ENCODE measurements at regions not wholly inside any gene's neighbourhood (a gene's known extent, or its start where the extent isn't known, plus 50 kb on each side); places are given as distances from the start of the nearest gene placed in this dataset.

DNA sequence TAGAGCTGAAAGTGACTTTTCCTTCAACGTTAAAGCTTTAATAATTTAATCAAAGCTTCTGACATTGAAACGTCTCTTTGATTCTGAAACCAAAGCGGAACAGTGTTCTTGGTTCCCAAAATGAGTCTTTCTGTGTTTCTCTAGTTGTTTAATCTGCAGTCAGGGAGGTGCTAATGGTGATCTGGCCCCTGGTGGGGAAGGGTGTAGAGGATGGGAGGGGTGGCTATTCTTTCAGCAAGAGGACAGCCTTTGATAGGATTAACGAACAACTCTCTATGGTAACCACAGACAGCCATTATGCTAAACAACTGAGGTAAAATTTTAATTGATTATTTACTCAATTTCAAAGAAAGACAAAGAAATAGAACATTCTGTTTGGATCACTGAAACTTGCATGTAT, 79.9 kb upstream of the CADPS start:
- H3K27me3 ChIP-seq (ENCODE audit: control insufficient read depth, insufficient read depth, low read length): no peaks in the 10 kb centered on the region; the same call in 1 of the 2 replicates
- DNase-seq: peak; percentile 25
- H3K36me3 ChIP-seq (replicated peaks; ENCODE audit: control insufficient read depth, insufficient read depth, low read length): no peaks in the 10 kb centered on the region
- no peak overlapping the region for H3K4me3 ChIP-seq (ENCODE audit: insufficient read depth, low read depth, low read length)

DNA sequence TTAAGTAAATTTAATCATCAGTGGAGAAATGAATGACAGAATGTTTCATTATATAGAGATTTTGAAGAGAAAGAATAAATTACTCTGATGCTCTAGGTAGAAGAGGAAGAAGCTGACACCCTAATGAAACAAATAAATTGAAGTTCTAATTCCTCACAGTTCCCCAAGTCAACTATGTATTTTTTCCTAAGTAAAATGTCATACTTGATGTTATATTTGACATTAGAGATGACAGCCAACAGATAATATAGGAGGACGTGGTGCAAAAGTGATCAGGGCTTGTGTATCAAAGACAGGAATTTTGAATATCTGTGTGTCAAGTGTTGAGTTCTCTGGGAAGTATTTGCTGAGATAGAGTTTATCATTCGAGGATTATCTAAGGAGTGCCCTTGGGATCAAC, 81.2 kb upstream of the CADPS start:
- no peaks in the 10 kb centered on the region for H3K36me3 ChIP-seq (replicated peaks; ENCODE audit: control insufficient read depth, insufficient read depth, low read length)
- no peak overlapping the region for H3K4me3 ChIP-seq (ENCODE audit: insufficient read depth, low read depth, low read length)
- H3K27me3 ChIP-seq (ENCODE audit: control insufficient read depth, insufficient read depth, low read length): no peaks in the 10 kb centered on the region; the same call in 1 of the 2 replicates
- DNase-seq: no peak

GRCh38 chr3:62961874-62962556, 86.8 kb upstream of the CADPS start:
- H3K36me3 ChIP-seq (replicated peaks; ENCODE audit: control insufficient read depth, insufficient read depth, low read length): no peaks in the 10 kb centered on the region
- no peaks in the 10 kb centered on the region for H3K27me3 ChIP-seq (ENCODE audit: control insufficient read depth, insufficient read depth, low read length)
- no peak overlapping the region for H3K4me3 ChIP-seq (ENCODE audit: insufficient read depth, low read depth, low read length)

DNA sequence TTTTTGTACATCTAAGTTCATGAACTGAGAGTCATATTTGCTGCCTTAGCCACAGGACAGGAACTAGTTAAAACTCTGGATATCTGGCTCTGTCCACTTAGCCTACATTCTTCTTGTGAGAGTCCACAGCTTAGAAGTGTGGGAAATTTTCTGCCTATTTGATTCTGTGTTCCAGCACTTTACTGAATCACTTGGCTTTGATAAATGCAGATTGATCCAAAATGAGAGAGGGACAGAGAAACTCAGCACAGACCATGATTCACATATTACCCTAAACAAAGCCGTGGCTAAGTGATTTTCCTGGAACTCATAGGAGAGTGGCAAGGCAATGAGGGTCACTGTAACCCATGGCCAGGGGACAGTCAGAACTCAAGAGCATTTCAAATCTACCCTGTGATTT, 87.5 kb upstream of the CADPS start:
- Histone ChIP-seq H3K27me3 (ENCODE audit: control insufficient read depth, insufficient read depth, low read length) (no peaks in the 10 kb centered on the region), H3K36me3 (replicated peaks; ENCODE audit: control insufficient read depth, insufficient read depth, low read length) (no peaks in the 10 kb centered on the region), H3K4me3 (ENCODE audit: insufficient read depth, low read depth, low read length) (no peak overlapping the region)
- DNase-seq: no peak

More at GRCh38 chr3:62961874-62962556, 86.8 kb upstream of the CADPS start:
- DNase-seq: no peak

DNA sequence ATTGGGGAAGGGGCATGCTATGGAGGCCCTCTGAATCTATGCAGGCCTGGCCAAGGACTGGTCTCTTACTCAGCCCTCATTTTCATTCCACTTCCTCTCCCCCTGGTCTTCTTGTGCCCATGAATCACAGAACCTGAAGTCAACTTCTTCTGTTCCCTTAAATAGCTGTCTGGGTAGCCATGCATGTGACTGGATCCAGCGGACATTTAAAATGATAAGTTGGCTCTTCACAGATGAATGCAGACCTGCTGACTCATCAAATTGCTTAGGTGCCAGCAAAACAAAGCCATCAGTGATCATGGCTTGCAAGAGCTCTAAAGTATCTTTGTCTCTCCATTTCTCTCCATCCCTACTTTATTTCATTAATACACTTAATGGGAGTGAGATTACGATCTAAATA, 90.1 kb upstream of the CADPS start:
- DNase-seq: no peak
- Histone ChIP-seq H3K36me3 (replicated peaks; ENCODE audit: control insufficient read depth, insufficient read depth, low read length) (no peaks in the 10 kb centered on the region), H3K4me3 (ENCODE audit: insufficient read depth, low read depth, low read length) (no peak overlapping the region), H3K27me3 (ENCODE audit: control insufficient read depth, insufficient read depth, low read length) (no peaks in the 10 kb centered on the region)

GRCh38 chr3:62968128-62968527, 92.9 kb upstream of the CADPS start:
- Histone ChIP-seq H3K27me3 (ENCODE audit: control insufficient read depth, insufficient read depth, low read length) (no peaks in the 10 kb centered on the region), H3K36me3 (replicated peaks; ENCODE audit: control insufficient read depth, insufficient read depth, low read length) (no peaks in the 10 kb centered on the region), H3K4me3 (ENCODE audit: insufficient read depth, low read depth, low read length) (no peak overlapping the region)
- no peak for DNase-seq

GRCh38 chr3:62970648-62971047, 95.4 kb upstream of the CADPS start:
- Histone ChIP-seq H3K36me3 (replicated peaks; ENCODE audit: control insufficient read depth, insufficient read depth, low read length) (no peaks in the 10 kb centered on the region), H3K27me3 (ENCODE audit: control insufficient read depth, insufficient read depth, low read length) (no peaks in the 10 kb centered on the region), H3K4me3 (ENCODE audit: insufficient read depth, low read depth, low read length) (no peak overlapping the region)
- DNase-seq: no peak

GRCh38 chr3:62975566-62975965, 100.3 kb upstream of the CADPS start:
- no peak for DNase-seq
- Histone ChIP-seq H3K27me3 (ENCODE audit: control insufficient read depth, insufficient read depth, low read length) (no peaks in the 10 kb centered on the region), H3K36me3 (replicated peaks; ENCODE audit: control insufficient read depth, insufficient read depth, low read length) (no peaks in the 10 kb centered on the region), H3K4me3 (ENCODE audit: insufficient read depth, low read depth, low read length) (no peak overlapping the region)

GRCh38 chr3:62981962-62982361, 106.7 kb upstream of the CADPS start:
- Histone ChIP-seq H3K4me3 (ENCODE audit: insufficient read depth, low read depth, low read length) (no peak overlapping the region), H3K36me3 (replicated peaks; ENCODE audit: control insufficient read depth, insufficient read depth, low read length) (no peaks in the 10 kb centered on the region; the same call in 1 of the 2 replicates), H3K27me3 (ENCODE audit: control insufficient read depth, insufficient read depth, low read length) (no peaks in the 10 kb centered on the region)
- DNase-seq: no peak

- DNase-seq: no peak
- Histone ChIP-seq H3K4me3 (ENCODE audit: insufficient read depth, low read depth, low read length) (no peak overlapping the region), H3K36me3 (replicated peaks; ENCODE audit: control insufficient read depth, insufficient read depth, low read length) (no peaks in the 10 kb centered on the region; the same call in 1 of the 2 replicates)
Observed at GRCh38 chr3:62982795-62983455, 107.7 kb upstream of the CADPS start.

GRCh38 chr3:62986061-62986460, 110.8 kb upstream of the CADPS start:
- Histone ChIP-seq H3K27me3 (ENCODE audit: control insufficient read depth, insufficient read depth, low read length) (no peaks in the 10 kb centered on the region), H3K4me3 (ENCODE audit: insufficient read depth, low read depth, low read length) (no peak overlapping the region), H3K36me3 (replicated peaks; ENCODE audit: control insufficient read depth, insufficient read depth, low read length) (no peaks in the 10 kb centered on the region; the same call in 1 of the 2 replicates)
- no peak for DNase-seq

More at GRCh38 chr3:62982795-62983455, 107.7 kb upstream of the CADPS start:
- no peaks in the 10 kb centered on the region for H3K27me3 ChIP-seq (ENCODE audit: control insufficient read depth, insufficient read depth, low read length)

- H3K27me3 ChIP-seq (ENCODE audit: control insufficient read depth, insufficient read depth, low read length): no peaks in the 10 kb centered on the region
- no peaks in the 10 kb centered on the region; the same call in 1 of the 2 replicates for H3K36me3 ChIP-seq (replicated peaks; ENCODE audit: control insufficient read depth, insufficient read depth, low read length)
- no peak overlapping the region for H3K4me3 ChIP-seq (ENCODE audit: insufficient read depth, low read depth, low read length)
- DNase-seq: no peak
Observed at GRCh38 chr3:62987721-62988120, 112.5 kb upstream of the CADPS start.

- H3K27me3 ChIP-seq (ENCODE audit: control insufficient read depth, insufficient read depth, low read length): no peaks in the 10 kb centered on the region
- no peaks in the 10 kb centered on the region; the same call in 1 of the 2 replicates for H3K36me3 ChIP-seq (replicated peaks; ENCODE audit: control insufficient read depth, insufficient read depth, low read length)
- H3K4me3 ChIP-seq (ENCODE audit: insufficient read depth, low read depth, low read length): no peak overlapping the region
- no peak for DNase-seq
Observed at GRCh38 chr3:62990704-62991413, 115.6 kb upstream of the CADPS start.

DNA sequence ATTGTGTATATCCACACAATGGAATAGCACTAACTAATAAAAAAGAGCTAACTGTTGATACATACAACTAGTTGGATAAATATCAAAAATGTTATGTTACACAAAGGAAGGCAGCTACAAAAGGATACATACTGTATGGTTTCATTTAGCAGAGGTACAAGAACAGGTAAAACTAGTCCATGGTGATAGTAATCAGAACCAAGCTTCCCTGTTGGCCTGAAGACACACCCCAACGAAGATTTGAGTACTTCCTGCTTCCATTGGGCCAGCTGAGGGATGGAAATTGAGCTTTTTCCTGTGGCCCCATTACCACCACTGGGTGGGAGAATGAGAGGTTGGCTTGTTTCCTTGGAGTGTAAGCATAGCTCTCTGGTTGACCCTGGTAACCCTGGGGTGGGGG, 117.3 kb upstream of the CADPS start:
- H3K4me3 ChIP-seq (ENCODE audit: insufficient read depth, low read depth, low read length): no peak overlapping the region
- H3K36me3 ChIP-seq (replicated peaks; ENCODE audit: control insufficient read depth, insufficient read depth, low read length): no peaks in the 10 kb centered on the region
- DNase-seq: no peak
- H3K27me3 ChIP-seq (ENCODE audit: control insufficient read depth, insufficient read depth, low read length): no peaks in the 10 kb centered on the region

DNA sequence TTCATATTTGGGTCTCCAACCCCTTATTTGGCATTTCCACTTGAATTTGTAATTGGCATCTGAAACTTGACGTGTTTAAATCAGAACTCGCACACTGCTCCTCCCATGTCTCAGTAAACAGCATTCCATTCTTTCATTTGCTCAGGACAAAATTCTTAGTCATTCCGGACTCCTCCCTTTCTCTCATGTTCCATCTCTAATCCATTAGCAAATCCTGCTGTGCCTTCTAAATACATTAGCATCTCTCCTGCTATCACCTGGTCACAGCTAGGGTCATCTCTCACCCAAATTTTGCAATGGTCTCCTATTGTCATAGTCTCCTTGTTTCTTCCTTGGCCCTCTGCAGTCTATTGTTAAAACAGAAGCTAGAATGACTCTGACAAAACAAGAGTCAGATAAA, 119.9 kb upstream of the CADPS start:
- H3K4me3 ChIP-seq (ENCODE audit: insufficient read depth, low read depth, low read length): no peak overlapping the region
- no peak for DNase-seq
- no peaks in the 10 kb centered on the region for H3K36me3 ChIP-seq (replicated peaks; ENCODE audit: control insufficient read depth, insufficient read depth, low read length)
- no peaks in the 10 kb centered on the region for H3K27me3 ChIP-seq (ENCODE audit: control insufficient read depth, insufficient read depth, low read length)
